ENCODE measurements at regions not wholly inside any gene's neighbourhood (a gene's known extent, or its start where the extent isn't known, plus 50 kb on each side); places are given as distances from the start of the nearest gene placed in this dataset.

GRCh38 chr20:16115911-16116552 is 457.2 kb downstream of the KIF16B start:
- no peak for TF ChIP-seq CTCF (IDR thresholded peaks at IDR 0.05; ENCODE audit: low read depth, low read length)
- no peak for TF ChIP-seq EZH2phosphoT487 (IDR thresholded peaks at IDR 0.05; ENCODE audit: low read depth)

Data from OCI-LY3 (cell line).